ENCODE measurements at regions not wholly inside any gene's neighbourhood (a gene's known extent, or its start where the extent isn't known, plus 50 kb on each side); places are given as distances from the start of the nearest gene placed in this dataset.

DNA sequence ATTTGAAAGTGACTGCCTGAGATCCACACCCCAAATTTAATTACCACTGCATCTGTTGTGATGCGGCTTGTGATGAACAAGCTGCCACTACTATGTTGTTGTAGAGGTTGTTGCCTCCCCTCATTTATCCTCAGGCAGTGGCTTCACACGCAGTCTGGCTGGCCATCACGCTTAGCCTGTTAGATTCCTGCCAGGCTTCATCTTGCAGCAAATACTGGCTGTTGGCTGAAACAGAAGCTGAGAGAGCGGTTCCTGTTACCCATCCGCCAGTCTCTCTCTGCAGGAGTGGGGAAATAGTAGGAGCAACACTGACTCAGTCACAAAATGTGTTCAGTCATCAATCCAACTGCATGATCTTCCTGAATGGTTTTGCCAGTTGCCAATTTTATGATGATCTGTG is 934.4 kb downstream of the FLRT2 start:
- Histone ChIP-seq H3K9me3 (ENCODE audit: control insufficient read depth, low read length) (peaks cover 16% of the 10 kb centered on the region), H3K27ac (ENCODE audit: low read depth, low read length) (no peak overlapping the region), H3K27me3 (ENCODE audit: control insufficient read depth, insufficient read depth, low read length, poor library complexity, severe bottlenecking) (no peaks in the 10 kb centered on the region), H3K36me3 (ENCODE audit: control insufficient read depth, insufficient read depth, low read length) (no peaks in the 10 kb centered on the region), H3K4me3 (ENCODE audit: low read length) (no peak overlapping the region), H3K4me1 (ENCODE audit: control insufficient read depth, insufficient read depth, low read length) (no peaks in the 10 kb centered on the region), H3K9ac (ENCODE audit: extremely low read depth, low read length, poor library complexity, severe bottlenecking) (no peak overlapping the region)
- 80 to 94% methylated on average over 2 to 5 of the region's 5 CpGs for WGBS, 2 experiments (ENCODE audit: insufficient coverage in 1 of 2, insufficient read length in 1 of 2)
- DNase-seq = no peak
- H3K4me3 Mint-ChIP-seq = no peak overlapping the region
- H3K27ac Mint-ChIP-seq = no peak overlapping the region
- no peaks in the 10 kb centered on the region for H3K4me1 Mint-ChIP-seq
- H3K27me3 Mint-ChIP-seq (ENCODE audit: insufficient read depth) = no peaks in the 10 kb centered on the region
- H3K9me3 Mint-ChIP-seq = peaks cover 7% of the 10 kb centered on the region
- no peaks in the 10 kb centered on the region for H3K36me3 Mint-ChIP-seq (ENCODE audit: low read depth)
- TF ChIP-seq, protein P1, sequence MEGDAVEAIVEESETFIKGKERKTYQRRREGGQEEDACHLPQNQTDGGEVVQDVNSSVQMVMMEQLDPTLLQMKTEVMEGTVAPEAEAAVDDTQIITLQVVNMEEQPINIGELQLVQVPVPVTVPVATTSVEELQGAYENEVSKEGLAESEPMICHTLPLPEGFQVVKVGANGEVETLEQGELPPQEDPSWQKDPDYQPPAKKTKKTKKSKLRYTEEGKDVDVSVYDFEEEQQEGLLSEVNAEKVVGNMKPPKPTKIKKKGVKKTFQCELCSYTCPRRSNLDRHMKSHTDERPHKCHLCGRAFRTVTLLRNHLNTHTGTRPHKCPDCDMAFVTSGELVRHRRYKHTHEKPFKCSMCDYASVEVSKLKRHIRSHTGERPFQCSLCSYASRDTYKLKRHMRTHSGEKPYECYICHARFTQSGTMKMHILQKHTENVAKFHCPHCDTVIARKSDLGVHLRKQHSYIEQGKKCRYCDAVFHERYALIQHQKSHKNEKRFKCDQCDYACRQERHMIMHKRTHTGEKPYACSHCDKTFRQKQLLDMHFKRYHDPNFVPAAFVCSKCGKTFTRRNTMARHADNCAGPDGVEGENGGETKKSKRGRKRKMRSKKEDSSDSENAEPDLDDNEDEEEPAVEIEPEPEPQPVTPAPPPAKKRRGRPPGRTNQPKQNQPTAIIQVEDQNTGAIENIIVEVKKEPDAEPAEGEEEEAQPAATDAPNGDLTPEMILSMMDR (conservative IDR thresholded peaks at IDR 0.05) = no peak

DNA sequence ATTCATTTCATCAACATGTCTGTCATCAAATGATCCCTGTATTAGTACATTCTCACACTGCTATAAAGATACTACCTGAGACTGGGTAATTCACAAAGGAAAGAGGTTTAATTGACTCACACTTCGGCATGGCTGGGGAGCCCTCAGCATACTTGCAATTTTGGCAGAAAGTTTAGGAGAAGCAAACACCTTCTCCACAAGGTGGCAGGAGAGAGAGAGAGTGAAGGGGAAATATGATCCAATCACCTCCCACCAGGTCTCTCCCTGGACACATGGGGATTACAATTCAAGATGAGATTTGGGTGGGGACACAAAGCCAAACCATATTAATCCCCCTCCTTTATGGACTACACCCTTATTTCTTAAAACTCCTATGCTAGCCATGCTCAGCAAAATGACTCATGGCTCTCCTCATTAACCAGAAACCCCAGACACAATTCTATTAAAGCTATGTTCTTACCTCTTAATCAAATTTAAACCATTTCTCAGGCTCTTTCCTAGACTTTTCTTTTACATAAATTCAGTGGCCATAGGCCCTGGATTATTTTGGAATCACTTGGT is 932.3 kb downstream of the FLRT2 start:
- Mint-ChIP-seq H3K4me1 (no peaks in the 10 kb centered on the region), H3K27ac (no peak overlapping the region), H3K36me3 (ENCODE audit: low read depth) (no peaks in the 10 kb centered on the region), H3K9me3 (peaks cover 7% of the 10 kb centered on the region), H3K4me3 (no peak overlapping the region), H3K27me3 (ENCODE audit: insufficient read depth) (no peaks in the 10 kb centered on the region)
- DNase-seq = peak; percentile 63
- Histone ChIP-seq H3K4me1 (ENCODE audit: control insufficient read depth, insufficient read depth, low read length) (no peaks in the 10 kb centered on the region), H3K36me3 (ENCODE audit: control insufficient read depth, insufficient read depth, low read length) (no peaks in the 10 kb centered on the region), H3K27me3 (ENCODE audit: control insufficient read depth, insufficient read depth, low read length, poor library complexity, severe bottlenecking) (no peaks in the 10 kb centered on the region), H3K9ac (ENCODE audit: extremely low read depth, low read length, poor library complexity, severe bottlenecking) (no peak overlapping the region), H3K9me3 (ENCODE audit: control insufficient read depth, low read length) (peaks cover 16% of the 10 kb centered on the region), H3K27ac (ENCODE audit: low read depth, low read length) (no peak overlapping the region), H3K4me3 (ENCODE audit: low read length) (no peak overlapping the region)
- TF ChIP-seq, protein P1 (conservative IDR thresholded peaks at IDR 0.05) = peak; percentile 75
- 91% methylated on average over 1 of the region's 1 CpG; no CpG with 5 or more reads in 1 of the 2 experiments for WGBS, 2 experiments (ENCODE audit: insufficient coverage in 1 of 2, insufficient read length in 1 of 2)

DNA sequence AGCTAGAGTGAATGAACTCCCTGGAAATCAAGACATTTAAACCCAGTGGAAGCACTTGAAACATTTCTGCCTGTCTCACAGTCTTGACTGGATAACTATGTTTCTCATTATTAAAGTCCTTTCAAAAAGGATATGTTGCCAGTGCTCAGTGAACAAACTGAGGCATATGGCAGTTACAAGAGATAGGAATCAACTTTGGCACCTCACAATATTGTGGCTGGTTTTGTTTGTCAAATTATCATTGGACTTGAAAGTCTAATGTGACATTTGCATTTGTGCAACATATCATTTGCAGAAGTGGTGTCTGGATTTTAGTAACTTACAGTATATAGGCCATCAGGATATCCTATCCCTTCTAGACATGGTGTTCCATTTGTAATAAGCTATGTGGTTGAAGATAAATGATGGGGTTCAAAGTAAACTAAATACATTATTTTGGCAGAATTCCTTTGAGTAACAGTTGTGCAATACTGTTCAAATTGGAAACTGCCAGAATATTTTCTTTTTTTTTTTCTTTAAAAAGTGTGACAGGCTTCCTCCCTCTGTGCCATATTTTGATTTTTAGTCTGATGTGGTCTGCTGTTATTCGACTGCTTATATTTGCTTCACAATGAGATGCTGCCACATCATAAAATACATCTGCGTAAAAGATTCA is 927.7 kb downstream of the FLRT2 start:
- WGBS, 2 experiments (ENCODE audit: insufficient coverage in 1 of 2, insufficient read length in 1 of 2) = 100% methylated on average over 2 of the region's 2 CpGs; no CpG with 5 or more reads in 1 of the 2 experiments
- H3K9ac ChIP-seq (ENCODE audit: extremely low read depth, low read length, poor library complexity, severe bottlenecking) = no peak overlapping the region
- no peak for DNase-seq
- no peaks in the 10 kb centered on the region for H3K4me1 Mint-ChIP-seq
- peaks cover 7% of the 10 kb centered on the region for H3K9me3 Mint-ChIP-seq
- H3K36me3 Mint-ChIP-seq (ENCODE audit: low read depth) = no peaks in the 10 kb centered on the region
- no peak overlapping the region for H3K27ac ChIP-seq (ENCODE audit: low read depth, low read length)
- TF ChIP-seq, protein P1 (conservative IDR thresholded peaks at IDR 0.05) = no peak
- H3K27me3 ChIP-seq (ENCODE audit: control insufficient read depth, insufficient read depth, low read length, poor library complexity, severe bottlenecking) = no peaks in the 10 kb centered on the region
- no peaks in the 10 kb centered on the region for H3K4me1 ChIP-seq (ENCODE audit: control insufficient read depth, insufficient read depth, low read length)
- no peak overlapping the region for H3K4me3 Mint-ChIP-seq
- H3K27me3 Mint-ChIP-seq (ENCODE audit: insufficient read depth) = no peaks in the 10 kb centered on the region
- no peaks in the 10 kb centered on the region for H3K36me3 ChIP-seq (ENCODE audit: control insufficient read depth, insufficient read depth, low read length)
- H3K27ac Mint-ChIP-seq = no peak overlapping the region
- peaks cover 15% of the 10 kb centered on the region for H3K9me3 ChIP-seq (ENCODE audit: control insufficient read depth, low read length)
- H3K4me3 ChIP-seq (ENCODE audit: low read length) = no peak overlapping the region

Data from endodermal cell (in vitro differentiated cells).